ENCODE measurements at regions not wholly inside any gene's neighbourhood (a gene's known extent, or its start where the extent isn't known, plus 50 kb on each side); places are given as distances from the start of the nearest gene placed in this dataset.

DNA sequence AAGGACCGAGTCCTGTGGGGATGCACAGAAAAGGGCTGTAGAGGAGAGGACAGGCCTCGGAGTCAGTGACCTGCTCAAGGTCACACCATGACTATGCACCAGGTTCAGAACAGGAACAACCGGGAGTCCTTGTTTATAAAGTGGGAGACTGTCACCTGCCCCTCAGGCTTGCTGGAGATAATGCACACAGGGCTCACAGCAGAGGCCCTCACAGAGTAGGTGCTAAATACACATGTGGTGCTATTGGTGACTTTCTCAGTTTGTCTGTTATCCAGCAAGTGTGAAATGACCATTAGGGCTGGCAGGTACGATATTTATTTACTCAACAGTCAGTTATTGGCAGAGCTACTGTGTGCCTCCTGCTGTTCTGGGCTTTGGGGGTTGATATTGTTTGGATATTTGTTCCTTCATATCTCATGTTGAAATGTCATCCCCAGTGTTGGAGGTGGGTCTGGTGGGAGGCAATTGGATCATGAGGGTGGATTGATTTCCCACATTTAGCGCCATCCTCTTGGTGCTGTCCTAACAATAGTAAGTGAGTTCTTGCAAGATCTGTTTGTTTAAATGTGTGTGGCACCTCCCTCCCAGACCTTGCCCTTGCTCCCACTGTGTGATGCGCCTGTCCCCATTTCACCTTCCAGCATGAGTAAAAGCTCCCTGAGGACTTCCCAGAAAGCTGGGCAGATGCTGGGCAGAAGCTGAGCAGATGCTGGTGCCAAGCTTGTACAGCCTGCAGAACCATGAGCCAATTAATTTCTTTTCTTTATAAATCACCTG, 162.1 kb upstream of the MPHOSPH6 start:
- in situ Hi-C loops (cut with MboI; ENCODE audit: low pct_unique_long_range_greater_than_20kb, low sequenced_read_pairs, unreplicated experiment), result no loop called here
- TF ChIP-seq, protein P1, sequence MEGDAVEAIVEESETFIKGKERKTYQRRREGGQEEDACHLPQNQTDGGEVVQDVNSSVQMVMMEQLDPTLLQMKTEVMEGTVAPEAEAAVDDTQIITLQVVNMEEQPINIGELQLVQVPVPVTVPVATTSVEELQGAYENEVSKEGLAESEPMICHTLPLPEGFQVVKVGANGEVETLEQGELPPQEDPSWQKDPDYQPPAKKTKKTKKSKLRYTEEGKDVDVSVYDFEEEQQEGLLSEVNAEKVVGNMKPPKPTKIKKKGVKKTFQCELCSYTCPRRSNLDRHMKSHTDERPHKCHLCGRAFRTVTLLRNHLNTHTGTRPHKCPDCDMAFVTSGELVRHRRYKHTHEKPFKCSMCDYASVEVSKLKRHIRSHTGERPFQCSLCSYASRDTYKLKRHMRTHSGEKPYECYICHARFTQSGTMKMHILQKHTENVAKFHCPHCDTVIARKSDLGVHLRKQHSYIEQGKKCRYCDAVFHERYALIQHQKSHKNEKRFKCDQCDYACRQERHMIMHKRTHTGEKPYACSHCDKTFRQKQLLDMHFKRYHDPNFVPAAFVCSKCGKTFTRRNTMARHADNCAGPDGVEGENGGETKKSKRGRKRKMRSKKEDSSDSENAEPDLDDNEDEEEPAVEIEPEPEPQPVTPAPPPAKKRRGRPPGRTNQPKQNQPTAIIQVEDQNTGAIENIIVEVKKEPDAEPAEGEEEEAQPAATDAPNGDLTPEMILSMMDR (IDR thresholded peaks at IDR 0.05; ENCODE audit: extremely low read depth, insufficient read depth, missing control alignments), result no peak
- no peak for DNase-seq (ENCODE audit: low spot score)

DNA sequence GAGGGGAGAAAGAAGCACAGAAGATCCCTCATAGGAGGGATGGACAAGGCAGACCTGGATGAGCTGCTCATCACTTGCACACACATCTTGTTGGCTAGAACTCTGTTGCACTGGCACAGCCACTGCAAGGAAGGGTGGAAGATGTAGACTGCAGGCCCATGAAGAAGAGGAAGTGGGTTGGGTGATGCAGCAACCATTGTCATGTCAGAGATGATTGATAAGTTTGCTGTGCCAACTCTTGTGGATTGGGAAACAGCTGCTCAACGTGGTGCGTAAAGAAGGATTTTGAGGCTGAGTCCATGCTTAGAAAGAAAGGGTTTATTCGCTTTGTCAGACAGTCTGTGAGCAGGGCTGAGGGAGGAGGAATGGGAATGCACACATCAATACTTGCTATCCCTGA, 161.4 kb upstream of the MPHOSPH6 start:
- DNase-seq (ENCODE audit: low spot score), result no peak
- TF ChIP-seq, protein P1 (IDR thresholded peaks at IDR 0.05; ENCODE audit: extremely low read depth, insufficient read depth, missing control alignments), result no peak
- in situ Hi-C loops (cut with MboI; ENCODE audit: low pct_unique_long_range_greater_than_20kb, low sequenced_read_pairs, unreplicated experiment), result no loop called here

DNA sequence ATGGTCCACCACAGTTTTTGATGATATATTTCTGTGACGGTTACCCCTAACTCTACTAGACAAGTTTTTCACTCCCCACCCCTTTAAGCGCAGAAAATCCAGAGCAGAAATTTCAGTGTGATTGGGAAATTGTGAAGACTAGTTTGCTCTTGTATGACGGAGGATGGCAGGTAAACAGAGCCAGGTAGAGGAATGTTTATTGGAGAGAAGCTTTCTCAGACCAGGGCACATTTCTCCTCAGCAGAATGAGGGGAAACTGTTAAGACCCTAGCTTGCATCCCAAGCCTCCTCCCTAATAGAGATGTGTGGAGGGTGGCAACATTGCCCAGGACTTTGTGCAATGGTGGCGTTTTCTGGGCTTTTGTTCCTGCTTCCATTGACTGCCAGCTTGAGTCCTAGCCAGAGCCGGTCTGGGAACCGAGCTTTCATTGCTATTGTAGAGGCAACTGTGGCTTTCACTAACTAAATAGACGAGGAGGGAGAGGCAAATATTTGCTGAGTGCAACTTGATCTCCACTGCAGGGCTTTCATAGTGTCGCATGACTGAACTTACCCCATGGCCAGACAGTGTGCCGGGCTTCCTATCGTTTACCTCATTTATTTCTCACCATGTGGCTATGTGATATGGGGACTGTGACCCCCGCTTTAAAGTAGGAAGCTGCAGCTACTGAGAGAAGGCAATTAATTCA, 159.6 kb upstream of the MPHOSPH6 start:
- no peak for DNase-seq (ENCODE audit: low spot score)
- TF ChIP-seq, protein P1 (IDR thresholded peaks at IDR 0.05; ENCODE audit: extremely low read depth, insufficient read depth, missing control alignments), result no peak
- in situ Hi-C loops (cut with MboI; ENCODE audit: low pct_unique_long_range_greater_than_20kb, low sequenced_read_pairs, unreplicated experiment), result no loop called here

DNA sequence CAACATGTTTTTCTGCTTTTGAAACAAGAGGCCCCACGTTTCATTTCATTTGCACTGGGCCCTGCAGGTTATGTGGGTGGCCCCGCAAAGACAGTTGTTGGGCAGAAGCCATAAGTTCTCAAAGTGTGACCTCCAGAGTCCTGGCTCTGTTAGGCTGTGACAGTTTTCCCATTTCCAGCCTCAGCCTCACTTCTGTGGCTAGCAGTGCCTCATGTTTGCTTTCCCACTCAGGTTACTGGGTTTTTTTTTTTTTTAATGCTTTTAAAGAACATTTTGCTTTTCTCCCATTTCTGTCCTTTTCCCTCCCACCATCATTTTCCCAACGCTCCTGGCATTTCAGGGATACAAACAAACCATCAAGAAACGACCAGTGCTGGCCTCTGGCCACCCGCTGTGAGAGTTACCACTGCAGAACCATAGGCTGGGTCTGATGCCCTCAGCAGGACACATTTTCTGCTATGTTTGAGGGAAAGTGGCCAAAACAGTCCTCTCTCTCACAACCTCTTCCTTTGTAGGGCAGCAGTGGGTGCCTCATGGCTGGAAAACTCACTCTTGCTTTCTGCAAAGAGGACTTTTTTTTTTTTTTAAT, 159.0 kb upstream of the MPHOSPH6 start:
- TF ChIP-seq, protein P1 (IDR thresholded peaks at IDR 0.05; ENCODE audit: extremely low read depth, insufficient read depth, missing control alignments), result no peak
- in situ Hi-C loops (cut with MboI; ENCODE audit: low pct_unique_long_range_greater_than_20kb, low sequenced_read_pairs, unreplicated experiment), result no loop called here
- no peak for DNase-seq (ENCODE audit: low spot score)

DNA sequence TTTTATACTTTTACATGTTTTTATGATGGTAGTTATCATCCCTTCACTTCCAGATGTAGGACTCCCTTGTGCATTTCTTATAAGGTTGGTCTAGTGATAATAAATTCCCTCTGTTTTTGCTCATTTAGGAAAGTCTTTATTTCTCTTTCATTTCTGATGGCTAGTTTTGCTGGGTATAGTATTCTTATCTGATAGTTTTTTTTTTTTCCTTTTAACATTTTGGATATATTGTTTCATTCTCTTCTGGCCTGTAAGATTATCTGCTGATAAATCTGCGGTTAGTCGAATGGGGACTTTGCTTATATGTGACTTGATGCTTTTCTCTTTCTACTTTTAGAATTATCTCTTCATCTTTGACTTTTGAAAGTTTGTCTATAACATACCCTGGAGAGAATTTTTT, 153.1 kb upstream of the MPHOSPH6 start:
- in situ Hi-C loops (cut with MboI; ENCODE audit: low pct_unique_long_range_greater_than_20kb, low sequenced_read_pairs, unreplicated experiment), result no loop called here
- TF ChIP-seq, protein P1 (IDR thresholded peaks at IDR 0.05; ENCODE audit: extremely low read depth, insufficient read depth, missing control alignments), result no peak
- no peak for DNase-seq (ENCODE audit: low spot score)

DNA sequence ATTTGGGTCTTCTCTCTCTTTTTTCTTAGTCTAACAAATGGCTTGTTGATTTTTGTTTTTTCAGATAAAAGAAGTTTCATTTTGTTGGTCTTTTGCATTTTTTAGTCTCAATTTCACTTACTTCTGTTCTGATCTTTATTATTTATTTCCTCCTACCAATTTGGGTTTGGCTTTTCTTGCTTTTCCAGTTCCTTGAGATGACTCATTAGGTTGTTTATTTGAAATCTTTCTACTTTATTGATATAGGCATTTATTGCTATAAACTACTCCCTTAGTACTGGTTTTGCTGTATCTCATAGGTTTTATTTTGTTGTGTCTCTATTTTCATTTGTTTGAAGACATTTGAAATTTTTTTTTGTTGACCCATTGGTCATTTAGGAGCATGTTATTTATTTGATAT, 152.2 kb upstream of the MPHOSPH6 start:
- no peak for DNase-seq (ENCODE audit: low spot score)
- in situ Hi-C loops (cut with MboI; ENCODE audit: low pct_unique_long_range_greater_than_20kb, low sequenced_read_pairs, unreplicated experiment), result no loop called here

More for the DNA sequence above, 152.2 kb upstream of the MPHOSPH6 start:
- TF ChIP-seq, protein P1 (IDR thresholded peaks at IDR 0.05; ENCODE audit: extremely low read depth, insufficient read depth, missing control alignments), result no peak
